Panc1 (cell line): ENCODE measurements at regions not wholly inside any gene's neighbourhood (a gene's known extent, or its start where the extent isn't known, plus 50 kb on each side); places are given as distances from the start of the nearest gene placed in this dataset.

Experiments
- ATAC-seq: fragments of 200-7000 bp; cut with Tn5 transposase; 2 replicates; pipeline ENCODE4 v1.9.1; 2020; ENCODE audit warnings: mild to moderate bottlenecking, moderate library complexity
- BruUV-seq: library from RNA; stranded (reverse); fragments of 400-500 nt; replicated peaks from 2 replicates; lab custom pipeline; 2021; lab: Mats Ljungman, UMichigan
- CTCF ChIA-PET: fragments of 300-600 bp; sonication (Branson Sonifier 250); formaldehyde crosslinking; loops from one replicate; lab custom pipeline; 2022; ENCODE audit warnings: antibody characterized with exemption; lab: Charles Lee
- POLR2A ChIA-PET: fragments of 300-600 bp; sonication (Branson Sonifier 250); formaldehyde crosslinking; loops from one replicate; lab custom pipeline; 2022; ENCODE audit warnings: antibody characterized with exemption; lab: Charles Lee
- DNase-seq: peaks from one replicate; pipeline ENCODE4 v3.0.0-alpha.2; 2010; ENCODE audit warnings: low read depth, low spot score
- H3K27ac ChIP-seq: 2 replicates; pipeline ENCODE4 v1.5.1; 2011; ENCODE audit warnings: mild to moderate bottlenecking, low read length, inconsistent platforms
- H3K27me3 ChIP-seq: fragments of 200-500 bp; sonication (Bioruptor generic); 2 replicates; pipeline ENCODE4 v1.6.0; 2014; ENCODE audit warnings: low read length, inconsistent platforms; ENCODE audit not compliant: control insufficient read depth, insufficient read depth
- H3K36me3 ChIP-seq: fragments of 200-500 bp; sonication (Bioruptor generic); 2 replicates; pipeline ENCODE4 v1.5.1; 2014; ENCODE audit warnings: inconsistent platforms, mild to moderate bottlenecking, low read length, moderate library complexity; ENCODE audit not compliant: control insufficient read depth, insufficient read depth
- H3K4me1 ChIP-seq: 2 replicates; pipeline ENCODE4 v1.5.1; 2011; ENCODE audit warnings: inconsistent platforms, mild to moderate bottlenecking, low read length, moderate library complexity; ENCODE audit not compliant: control insufficient read depth, insufficient read depth
- H3K4me3 ChIP-seq, 2 experiments: 2 replicates each; pipeline ENCODE4 v1.5.1; 2011 to 2012; ENCODE audit warnings: low read depth in 2 of 2, low read length in 2 of 2, mild to moderate bottlenecking in 2 of 2, inconsistent platforms in 1 of 2, moderate library complexity in 1 of 2
- H3K9me3 ChIP-seq: fragments of 200-500 bp; sonication (Bioruptor generic); 2 replicates; pipeline ENCODE4 v1.5.1; 2014; ENCODE audit warnings: low read depth, mild to moderate bottlenecking, inconsistent platforms, low read length, moderate library complexity; ENCODE audit not compliant: control insufficient read depth, insufficient read depth
- CTCF ChIP-seq: fragments of 450-650 bp; IDR thresholded peaks from 2 replicates; pipeline ENCODE4 v1.5.1; 2017; ENCODE audit warnings: mild to moderate bottlenecking
- POLR2AphosphoS5 ChIP-seq: IDR thresholded peaks from 2 replicates; pipeline ENCODE4 v1.6.1; 2012; ENCODE audit warnings: mild to moderate bottlenecking, low read depth, low read length, moderate library complexity
- REST ChIP-seq, 2 experiments: IDR thresholded peaks; 2 replicates each; pipeline ENCODE4 v1.6.1; 2011 to 2012; ENCODE audit warnings: low read depth in 2 of 2, control low read depth in 1 of 2, low read length in 1 of 2, mild to moderate bottlenecking in 1 of 2, moderate library complexity in 1 of 2; ENCODE audit not compliant: insufficient read depth in 1 of 2
- SIN3A ChIP-seq: IDR thresholded peaks from 2 replicates; pipeline ENCODE4 v1.6.1; 2012; ENCODE audit warnings: low read depth, mild to moderate bottlenecking, low read length, moderate library complexity, borderline replicate concordance; ENCODE audit not compliant: insufficient read depth
- TCF7L2 ChIP-seq: IDR thresholded peaks from 2 replicates; pipeline ENCODE4 v1.6.1; 2011; ENCODE audit warnings: mild to moderate bottlenecking, low read depth, low read length, inconsistent platforms
- in situ Hi-C: cut with HindIII; loops from 2 replicates; pipeline ENCODE4 v1.10.0; 2016; ENCODE audit warnings: low sequenced_read_pairs, low pct_unique_long_range_greater_than_20kb
- intact Hi-C: fragments of 100-400 bp; cut with micrococcal nuclease; formaldehyde crosslinking; loops from one replicate; pipeline ENCODE4 v1.10.0; 2022; ENCODE audit not compliant: unreplicated experiment

- BruUV-seq = no TSS peak
- Histone ChIP-seq H3K27me3 (no peaks in the 10 kb centered on the region), H3K36me3 (no peaks in the 10 kb centered on the region), H3K27ac (no peak overlapping the region), H3K9me3 (no peaks in the 10 kb centered on the region), H3K4me1 (no peaks in the 10 kb centered on the region), H3K4me3 (no peak overlapping the region)
- ATAC-seq (no peak), DNase-seq (no peak)
- in situ Hi-C loops = no loop called here
- intact Hi-C loops = no loop called here
- CTCF ChIA-PET = interaction anchor here (0.6 kb wide), 1 partner anchor 251 kb away, joined by 3 read pairs; no protein-coding TSS in a partner anchor
- TF ChIP-seq REST (IDR thresholded peaks at IDR 0.05; ENCODE audit: insufficient read depth in 1 of 2, low read depth in 2 of 2, low read length in 1 of 2) (no peak), TCF7L2 (no peak), POLR2AphosphoS5 (no peak), SIN3A (no peak), CTCF (no peak)
- POLR2A ChIA-PET = no interaction called here
These were observed 136.3 kb upstream of the SPRY4 start for GRCh38 chr5:142461028-142461590.

GRCh38 chr5:142459209-142459608, 134.4 kb upstream of the SPRY4 start:
- peak; percentile 73 to 80 for TF ChIP-seq REST (IDR thresholded peaks at IDR 0.05; ENCODE audit: insufficient read depth in 1 of 2, low read depth in 2 of 2, low read length in 1 of 2)
- TF ChIP-seq SIN3A = no peak
- TF ChIP-seq TCF7L2 = no peak
- TF ChIP-seq POLR2AphosphoS5 = no peak
- TF ChIP-seq CTCF = no peak
- in situ Hi-C loops = no loop called here
- POLR2A ChIA-PET = no interaction called here
- H3K27ac ChIP-seq = no peak overlapping the region
- H3K36me3 ChIP-seq = no peaks in the 10 kb centered on the region
- CTCF ChIA-PET = no interaction called here
- no peak for DNase-seq
- no peaks in the 10 kb centered on the region for H3K9me3 ChIP-seq
- BruUV-seq = no TSS peak
- no peaks in the 10 kb centered on the region for H3K27me3 ChIP-seq
- no peak overlapping the region for H3K4me3 ChIP-seq
- no peaks in the 10 kb centered on the region for H3K4me1 ChIP-seq
- no peak for ATAC-seq
- intact Hi-C loops = no loop called here
